CD14-positive monocyte (primary cell): ENCODE measurements at regions not wholly inside any gene's neighbourhood (a gene's known extent, or its start where the extent isn't known, plus 50 kb on each side); places are given as distances from the start of the nearest gene placed in this dataset.
A peak's percentile ranks its signal among the peaks of the same experiment; 100 is the strongest.

ENCODE experiments used
- DNase-seq, 3 donors: peaks; one replicate each; pipeline ENCODE4 v3.0.0-alpha.2; 2011 to 2022
- H2AFZ ChIP-seq: 2 replicates; pipeline ENCODE4 v1.6.0; 2012; ENCODE audit warnings: mild to moderate bottlenecking, low read depth, low read length, inconsistent platforms; ENCODE audit not compliant: insufficient read depth, poor library complexity, severe bottlenecking
- H3K27ac ChIP-seq, 2 donors: 1 replicate in 1 of 2; 2 replicates in 1 of 2; pipeline ENCODE4 v1.5.1; 2012 to 2013; ENCODE audit warnings: low read length in 2 of 2, control low read depth in 1 of 2, inconsistent platforms in 1 of 2, low read depth in 1 of 2, mild to moderate bottlenecking in 1 of 2
- H3K27me3 ChIP-seq, 2 donors: one replicate each; pipeline versions ENCODE4 v1.6.0 to v1.6.1; 2011 to 2013; ENCODE audit warnings: low read length in 2 of 2; ENCODE audit not compliant: control insufficient read depth in 2 of 2, insufficient read depth in 2 of 2
- H3K36me3 ChIP-seq, 2 donors: replicated peaks in 1 of 2; 1 replicate in 1 of 2; 2 replicates in 1 of 2; pipeline versions ENCODE4 v1.5.1 to v1.6.1; 2012 to 2013; ENCODE audit warnings: low read length in 2 of 2, control low read depth in 1 of 2, inconsistent platforms in 1 of 2, mild to moderate bottlenecking in 1 of 2; ENCODE audit not compliant: insufficient read depth in 2 of 2, control insufficient read depth in 1 of 2
- H3K4me1 ChIP-seq, 2 donors: 1 replicate in 1 of 2; 2 replicates in 1 of 2; pipeline versions ENCODE4 v1.5.1 to v1.6.1; 2012 to 2013; ENCODE audit warnings: low read length in 2 of 2, control low read depth in 1 of 2, inconsistent platforms in 1 of 2, mild to moderate bottlenecking in 1 of 2, moderate library complexity in 1 of 2; ENCODE audit not compliant: insufficient read depth in 2 of 2, control insufficient read depth in 1 of 2
- H3K4me2 ChIP-seq: replicated peaks from 2 replicates; pipeline ENCODE3; 2012; ENCODE audit warnings: low read length, moderate library complexity, mild to moderate bottlenecking; ENCODE audit not compliant: poor library complexity, severe bottlenecking; ENCODE audit errors: extremely low read depth
- H3K4me3 ChIP-seq, 3 experiments: fragments of 200-600 bp in 1 of 3; sonication (generic) in 1 of 3; replicated peaks in 1 of 3; 1 replicate in 2 of 3; 2 replicates in 1 of 3; pipeline ENCODE4 v1.5.1; 2011 to 2013; ENCODE audit warnings: low read length in 3 of 3, mild to moderate bottlenecking in 3 of 3, control low read depth in 2 of 3, low read depth in 2 of 3, inconsistent platforms in 1 of 3, moderate library complexity in 1 of 3
- H3K79me2 ChIP-seq: 2 replicates; pipeline ENCODE4 v1.6.0; 2012; ENCODE audit warnings: mild to moderate bottlenecking, control low read depth, inconsistent platforms, low read length, moderate library complexity; ENCODE audit not compliant: insufficient read depth
- H3K9ac ChIP-seq: 2 replicates; pipeline ENCODE4 v1.6.0; 2017; ENCODE audit warnings: low read length, mild to moderate bottlenecking; ENCODE audit not compliant: insufficient read depth, poor library complexity, severe bottlenecking
- H3K9me3 ChIP-seq, 2 donors: replicated peaks in 1 of 2; 1 replicate in 1 of 2; 2 replicates in 1 of 2; pipeline versions ENCODE4 v1.5.1 to v1.6.1; 2012 to 2013; ENCODE audit warnings: low read length in 2 of 2, control low read depth in 1 of 2; ENCODE audit not compliant: control insufficient read depth in 1 of 2, insufficient read depth in 1 of 2
- H4K20me1 ChIP-seq: 2 replicates; pipeline ENCODE4 v1.6.0; 2012; ENCODE audit warnings: mild to moderate bottlenecking, low read length, control low read depth, moderate library complexity; ENCODE audit not compliant: insufficient read depth
- H3K27ac Mint-ChIP-seq, 7 donors: one replicate each; pipeline ENCODE4 v1.8.0; 2020; ENCODE audit warnings: mild to moderate bottlenecking in 7 of 7, mixed read lengths in 7 of 7, moderate library complexity in 6 of 7, inconsistent platforms in 2 of 7
- H3K27me3 Mint-ChIP-seq, 3 donors: one replicate each; pipeline ENCODE4 v1.8.0; 2021 to 2022; ENCODE audit warnings: low read depth in 3 of 3, mild to moderate bottlenecking in 3 of 3, mixed read lengths in 3 of 3, moderate library complexity in 3 of 3, inconsistent platforms in 1 of 3
- H3K36me3 Mint-ChIP-seq, 2 donors: one replicate each; pipeline ENCODE4 v1.8.0; 2020; ENCODE audit warnings: mixed read lengths in 2 of 2, inconsistent platforms in 1 of 2, mild to moderate bottlenecking in 1 of 2
- H3K4me1 Mint-ChIP-seq: one replicate; pipeline ENCODE4 v1.8.0; 2020; ENCODE audit warnings: mild to moderate bottlenecking, mixed read lengths
- H3K4me3 Mint-ChIP-seq, 2 donors: one replicate each; pipeline ENCODE4 v1.8.0; 2020; ENCODE audit warnings: mild to moderate bottlenecking in 2 of 2, mixed read lengths in 2 of 2, moderate library complexity in 1 of 2
- H3K9me3 Mint-ChIP-seq, 7 donors: one replicate each; pipeline ENCODE4 v1.8.0; 2020 to 2022; ENCODE audit warnings: mixed read lengths in 7 of 7, mild to moderate bottlenecking in 6 of 7, moderate library complexity in 6 of 7, inconsistent platforms in 2 of 7
- CTCF ChIP-seq: fragments of 200-600 bp; IDR thresholded peaks from one replicate; pipeline ENCODE4 v1.8.0; 2022; ENCODE audit warnings: antibody characterized with exemption, mild to moderate bottlenecking
- WGBS: methylation state at CpG from one replicate; pipeline ENCODE4 v1.1.5; 2013; ENCODE audit warnings: missing lambda C conversion rate; ENCODE audit not compliant: insufficient coverage; 5-methylcytosine and 5-hydroxymethylcytosine counted together
- intact Hi-C, 2 donors: fragments of 100-400 bp; cut with micrococcal nuclease; formaldehyde crosslinking; loops; one replicate each; pipeline versions ENCODE4 v1.15.0 to v1.15.1; 2023

GRCh38 chr6:14690120-14691056 lies 555.5 kb upstream of the JARID2 start:
- Histone ChIP-seq H3K9ac (no peak overlapping the region), H3K27ac (no peak overlapping the region), H3K27me3 (no peaks in the 10 kb centered on the region), H3K4me3 (no peak overlapping the region), H3K4me1 (no peaks in the 10 kb centered on the region), H4K20me1 (no peaks in the 10 kb centered on the region), H3K4me2 (no peak overlapping the region), H2AFZ (no peak overlapping the region), H3K36me3 (no peaks in the 10 kb centered on the region), H3K9me3 (no peaks in the 10 kb centered on the region), H3K79me2 (no peaks in the 10 kb centered on the region)
- Mint-ChIP-seq H3K4me3 (no peak overlapping the region), H3K4me1 (peaks cover 4% of the 10 kb centered on the region), H3K27me3 (peaks cover 0 to 3% (median 0%) of the 10 kb centered on the region in 3 donors), H3K9me3 (peaks cover 0 to 4% (median 0%) of the 10 kb centered on the region in 7 donors), H3K27ac (no peak overlapping the region), H3K36me3 (no peaks in the 10 kb centered on the region)
- no peak for TF ChIP-seq CTCF
- 100% methylated on average over 2 of the region's 8 CpGs for WGBS
- intact Hi-C loops: no loop called here
- peak in 1 of 3 donors; percentile 34 for DNase-seq

GRCh38 chr6:14692208-14692607 lies 553.7 kb upstream of the JARID2 start:
- intact Hi-C loops: no loop called here
- H3K9me3 ChIP-seq: no peaks in the 10 kb centered on the region
- H2AFZ ChIP-seq: no peak overlapping the region
- H3K79me2 ChIP-seq: no peaks in the 10 kb centered on the region
- H3K4me2 ChIP-seq: no peak overlapping the region
- no peak overlapping the region for H3K27ac ChIP-seq
- DNase-seq: no peak
- Mint-ChIP-seq H3K4me1 (peaks cover 7% of the 10 kb centered on the region), H3K4me3 (no peak overlapping the region), H3K36me3 (no peaks in the 10 kb centered on the region), H3K27me3 (peaks cover 0 to 3% (median 0%) of the 10 kb centered on the region in 3 donors), H3K27ac (no peak overlapping the region), H3K9me3 (peaks cover 0 to 4% (median 0%) of the 10 kb centered on the region in 7 donors)
- no peaks in the 10 kb centered on the region for H3K27me3 ChIP-seq
- H3K36me3 ChIP-seq: no peaks in the 10 kb centered on the region
- no peak for TF ChIP-seq CTCF
- H3K4me1 ChIP-seq: no peaks in the 10 kb centered on the region
- no CpG with 5 or more reads among the region's 1 CpG for WGBS
- no peak overlapping the region for H3K9ac ChIP-seq
- H4K20me1 ChIP-seq: no peaks in the 10 kb centered on the region
- H3K4me3 ChIP-seq: no peak overlapping the region
